Endothelial cell of umbilical vein (primary cell): ENCODE measurements at regions not wholly inside any gene's neighbourhood (a gene's known extent, or its start where the extent isn't known, plus 50 kb on each side); places are given as distances from the start of the nearest gene placed in this dataset.

Experiments
- BruUV-seq: library from RNA; stranded (reverse); fragments of 400-500 nt; replicated peaks from 2 replicates; lab custom pipeline; 2021; lab: Mats Ljungman, UMichigan
- CTCF ChIA-PET: fragments of 300-600, 350-600 bp; sonication (Branson Sonifier 250); formaldehyde crosslinking; loops from one replicate; lab custom pipeline; 2021; ENCODE audit warnings: antibody characterized with exemption, inconsistent platforms; lab: Charles Lee
- POLR2A ChIA-PET: fragments of 300-600, 350-600 bp; sonication (Branson Sonifier 250); formaldehyde crosslinking; loops from one replicate; lab custom pipeline; 2021; ENCODE audit warnings: antibody characterized with exemption, inconsistent platforms; lab: Charles Lee
- DNase-seq: peaks from one replicate; pipeline ENCODE4 v3.0.0-alpha.2; 2011; ENCODE audit warnings: low read depth, low spot score
- FAIRE-seq: peaks from 2 replicates; lab custom pipeline; 2011; peaks lifted over from hg19 to GRCh38; lab: Jason Lieb, UNC
- H2AFZ ChIP-seq: 2 replicates; pipeline ENCODE4 v1.6.0; 2012; ENCODE audit warnings: low read depth, low read length, control low read depth, inconsistent platforms
- H3K27ac ChIP-seq: 2 replicates; pipeline ENCODE4 v1.5.1; 2011; ENCODE audit warnings: low read depth, mild to moderate bottlenecking, control low read depth, low read length, moderate library complexity; ENCODE audit not compliant: insufficient read depth
- H3K27me3 ChIP-seq, 2 experiments: 2 replicates each; pipeline versions ENCODE4 v1.6.0 to v1.6.1; 2011; ENCODE audit warnings: low read length in 2 of 2, mixed read lengths in 1 of 2; ENCODE audit not compliant: control insufficient read depth in 2 of 2, insufficient read depth in 2 of 2
- H3K36me3 ChIP-seq, 2 experiments: 2 replicates in 1 of 2; 3 replicates in 1 of 2; pipeline ENCODE4 v1.5.1; 2011; ENCODE audit warnings: low read length in 2 of 2, mild to moderate bottlenecking in 1 of 2, moderate library complexity in 1 of 2; ENCODE audit not compliant: control insufficient read depth in 2 of 2, insufficient read depth in 2 of 2; ENCODE audit errors: extremely low read depth in 1 of 2
- H3K4me1 ChIP-seq: 3 replicates; pipeline ENCODE4 v1.5.1; 2011; ENCODE audit warnings: mild to moderate bottlenecking, low read length; ENCODE audit not compliant: control insufficient read depth, insufficient read depth; ENCODE audit errors: extremely low read depth
- H3K4me2 ChIP-seq: 2 replicates; pipeline ENCODE4 v1.6.1; 2011; ENCODE audit warnings: low read length, control low read depth, mixed read lengths; ENCODE audit not compliant: insufficient read depth
- H3K4me3 ChIP-seq, 3 experiments: fragments of 200-600 bp in 1 of 3; sonication (generic), shearing (Covaris generic) in 1 of 3; replicated peaks in 1 of 3; 2 replicates each; pipeline ENCODE4 v1.5.1; 2011 to 2016; ENCODE audit warnings: control low read depth in 3 of 3, low read length in 3 of 3, mild to moderate bottlenecking in 2 of 3, inconsistent platforms in 1 of 3, low read depth in 1 of 3, moderate library complexity in 1 of 3; ENCODE audit not compliant: insufficient read depth in 1 of 3
- H3K79me2 ChIP-seq: 2 replicates; pipeline ENCODE4 v1.6.0; 2012; ENCODE audit warnings: low read length, inconsistent platforms; ENCODE audit not compliant: control insufficient read depth, insufficient read depth
- H3K9ac ChIP-seq: replicated peaks from 2 replicates; pipeline ENCODE3; 2011; ENCODE audit warnings: low read length, control low read depth; ENCODE audit not compliant: insufficient read depth; ENCODE audit errors: extremely low read depth
- H3K9me1 ChIP-seq: replicated peaks from 3 replicates; pipeline ENCODE4 v1.6.0; 2011; ENCODE audit warnings: mild to moderate bottlenecking, low read length; ENCODE audit not compliant: control insufficient read depth, insufficient read depth; ENCODE audit errors: extremely low read depth
- H3K9me3 ChIP-seq: replicated peaks from 2 replicates; pipeline ENCODE4 v1.5.1; 2012; ENCODE audit warnings: low read length, inconsistent platforms; ENCODE audit not compliant: control insufficient read depth, insufficient read depth
- H4K20me1 ChIP-seq: replicated peaks from 2 replicates; pipeline ENCODE3; 2011; ENCODE audit warnings: mild to moderate bottlenecking, low read length; ENCODE audit not compliant: control insufficient read depth, insufficient read depth; ENCODE audit errors: extremely low read depth
- EZH2 ChIP-seq: IDR thresholded peaks from 2 replicates; pipeline ENCODE4 v1.6.1; 2012; ENCODE audit warnings: borderline replicate concordance, low read depth, mild to moderate bottlenecking, moderate library complexity, low read length, inconsistent platforms; ENCODE audit not compliant: severe bottlenecking
- FOS ChIP-seq: IDR thresholded peaks from 2 replicates; pipeline ENCODE4 v1.6.1; 2011; ENCODE audit warnings: mild to moderate bottlenecking, low read length, moderate library complexity, borderline replicate concordance; ENCODE audit not compliant: insufficient read depth
- GATA2 ChIP-seq: IDR thresholded peaks from 2 replicates; pipeline ENCODE4 v1.7.0; 2011; ENCODE audit warnings: low read depth, mild to moderate bottlenecking, moderate library complexity, mixed read lengths, low read length; ENCODE audit not compliant: insufficient read length, insufficient read depth
- JUN ChIP-seq: IDR thresholded peaks from 2 replicates; pipeline ENCODE4 v1.6.1; 2011; ENCODE audit warnings: borderline replicate concordance, low read depth; ENCODE audit not compliant: insufficient read length, insufficient read depth
- MYC ChIP-seq: IDR thresholded peaks from one replicate; pipeline ENCODE4 v1.6.1; 2011; ENCODE audit warnings: mild to moderate bottlenecking, low read depth, low read length
- POLR2A ChIP-seq: IDR thresholded peaks from 2 replicates; pipeline ENCODE4 v1.6.1; 2012; ENCODE audit warnings: low read depth, mild to moderate bottlenecking, control low read depth, low read length
- POLR2AphosphoS5 ChIP-seq: IDR thresholded peaks from 2 replicates; pipeline ENCODE4 v1.6.1; 2012; ENCODE audit warnings: low read depth, mild to moderate bottlenecking, control low read depth, low read length, moderate library complexity; ENCODE audit not compliant: insufficient read depth
- dilution Hi-C: fragments of 300-500 bp; cut with MboI; formaldehyde crosslinking; loops from one replicate; pipeline ENCODE4 v1.15.0; 2019; ENCODE audit warnings: low sequenced_read_pairs; ENCODE audit not compliant: extremely low pct_ligation_motif_present
- intact Hi-C: fragments of 100-400 bp; cut with micrococcal nuclease; formaldehyde crosslinking; loops from one replicate; pipeline ENCODE4 v1.10.0; 2022
- TF ChIP-seq, protein P1 (sequence below): IDR thresholded peaks from 2 replicates; pipeline ENCODE4 v1.6.1; 2011; ENCODE audit not compliant: insufficient read depth, insufficient read length
- TF ChIP-seq, protein P2 (sequence below), 2 donors: IDR thresholded peaks; 1 replicate in 1 of 2; 2 replicates in 1 of 2; pipeline ENCODE4 v1.5.1; 2011; ENCODE audit warnings: low read length in 2 of 2, mild to moderate bottlenecking in 2 of 2, moderate library complexity in 2 of 2, control low read depth in 1 of 2, inconsistent platforms in 1 of 2, low read depth in 1 of 2; ENCODE audit not compliant: insufficient read depth in 1 of 2; ENCODE audit errors: extremely low read depth in 1 of 2

DNA sequence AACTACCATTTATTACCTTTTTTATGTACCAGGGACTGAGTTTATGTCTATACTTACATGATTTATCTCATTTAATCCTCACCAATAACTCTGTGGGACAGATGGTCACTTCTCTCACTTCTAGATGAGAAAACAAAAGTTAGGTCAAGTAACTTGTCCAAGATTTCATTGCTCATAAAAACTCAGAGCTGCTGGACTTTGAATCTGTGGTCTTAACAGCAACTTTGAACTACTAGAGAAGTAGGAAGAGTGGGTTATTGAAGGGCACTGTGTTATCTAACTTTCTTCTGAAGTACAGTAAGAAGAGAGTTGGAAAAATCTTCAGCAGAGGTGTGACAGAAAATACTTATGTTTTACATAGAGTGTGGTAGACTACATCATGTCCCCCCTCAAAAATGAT lies 214.2 kb upstream of the BMPER start:
- dilution Hi-C loops: no loop called here

More for the DNA sequence above, 214.2 kb upstream of the BMPER start:
- POLR2A ChIA-PET: no interaction called here
- Histone ChIP-seq H3K4me2 (no peak overlapping the region), H3K79me2 (no peaks in the 10 kb centered on the region), H3K9ac (no peak overlapping the region), H2AFZ (no peak overlapping the region), H3K9me3 (no peaks in the 10 kb centered on the region), H3K4me1 (peaks cover 12% of the 10 kb centered on the region), H3K9me1 (no peaks in the 10 kb centered on the region), H4K20me1 (no peaks in the 10 kb centered on the region), H3K27ac (no peak overlapping the region), H3K36me3 (no peaks in the 10 kb centered on the region), H3K27me3 (no peaks in the 10 kb centered on the region), H3K4me3 (no peak overlapping the region)
- DNase-seq (no peak), FAIRE-seq (no peak)
- BruUV-seq: no TSS peak
- CTCF ChIA-PET: no interaction called here
- intact Hi-C loops: no loop called here
- TF ChIP-seq FOS (no peak), POLR2AphosphoS5 (no peak), JUN (no peak), EZH2 (no peak), POLR2A (no peak), MYC (no peak), GATA2 (no peak)
- TF ChIP-seq, protein P1, sequence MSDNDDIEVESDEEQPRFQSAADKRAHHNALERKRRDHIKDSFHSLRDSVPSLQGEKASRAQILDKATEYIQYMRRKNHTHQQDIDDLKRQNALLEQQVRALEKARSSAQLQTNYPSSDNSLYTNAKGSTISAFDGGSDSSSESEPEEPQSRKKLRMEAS: no peak
- TF ChIP-seq, protein P2, sequence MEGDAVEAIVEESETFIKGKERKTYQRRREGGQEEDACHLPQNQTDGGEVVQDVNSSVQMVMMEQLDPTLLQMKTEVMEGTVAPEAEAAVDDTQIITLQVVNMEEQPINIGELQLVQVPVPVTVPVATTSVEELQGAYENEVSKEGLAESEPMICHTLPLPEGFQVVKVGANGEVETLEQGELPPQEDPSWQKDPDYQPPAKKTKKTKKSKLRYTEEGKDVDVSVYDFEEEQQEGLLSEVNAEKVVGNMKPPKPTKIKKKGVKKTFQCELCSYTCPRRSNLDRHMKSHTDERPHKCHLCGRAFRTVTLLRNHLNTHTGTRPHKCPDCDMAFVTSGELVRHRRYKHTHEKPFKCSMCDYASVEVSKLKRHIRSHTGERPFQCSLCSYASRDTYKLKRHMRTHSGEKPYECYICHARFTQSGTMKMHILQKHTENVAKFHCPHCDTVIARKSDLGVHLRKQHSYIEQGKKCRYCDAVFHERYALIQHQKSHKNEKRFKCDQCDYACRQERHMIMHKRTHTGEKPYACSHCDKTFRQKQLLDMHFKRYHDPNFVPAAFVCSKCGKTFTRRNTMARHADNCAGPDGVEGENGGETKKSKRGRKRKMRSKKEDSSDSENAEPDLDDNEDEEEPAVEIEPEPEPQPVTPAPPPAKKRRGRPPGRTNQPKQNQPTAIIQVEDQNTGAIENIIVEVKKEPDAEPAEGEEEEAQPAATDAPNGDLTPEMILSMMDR (IDR thresholded peaks at IDR 0.05; ENCODE audit: extremely low read depth in 1 of 2, insufficient read depth in 1 of 2, low read depth in 1 of 2, low read length in 2 of 2): no peak
